K562 (cell line): ENCODE measurements at regions not wholly inside any gene's neighbourhood (a gene's known extent, or its start where the extent isn't known, plus 50 kb on each side); places are given as distances from the start of the nearest gene placed in this dataset.

Experiments
- E2F1 ChIP-seq: sonication (generic); formaldehyde crosslinking; IDR thresholded peaks from 2 replicates; pipeline ENCODE4 v1.8.1; 2023; ENCODE audit warnings: mild to moderate bottlenecking, missing genetic modification reagents, moderate library complexity
- HMG20B ChIP-seq: fragments of 250-450 bp; sonication (Bioruptor Pico); IDR thresholded peaks from 2 replicates; pipeline ENCODE4 v1.5.0; 2021; ENCODE audit warnings: mild to moderate bottlenecking
- KAT7 ChIP-seq: sonication (generic); formaldehyde crosslinking; IDR thresholded peaks from 2 replicates; pipeline ENCODE4 v1.8.0; 2022; ENCODE audit warnings: missing genetic modification reagents, mild to moderate bottlenecking, borderline replicate concordance
- MCM7 ChIP-seq, 2 experiments: fragments of 450-650 bp; IDR thresholded peaks; 2 replicates each; pipeline ENCODE4 v1.6.1; 2016 to 2018
- POLR2AphosphoS5 ChIP-seq: IDR thresholded peaks from 2 replicates; pipeline ENCODE4 v1.6.1; 2011; ENCODE audit warnings: mild to moderate bottlenecking, low read depth, low read length, moderate library complexity; ENCODE audit not compliant: control insufficient read depth, insufficient read depth
- ZNF140 ChIP-seq: fragments of 250-450 bp; sonication (Bioruptor Pico); IDR thresholded peaks from 2 replicates; pipeline ENCODE4 v1.8.0; 2021; ENCODE audit warnings: moderate library complexity, mild to moderate bottlenecking, inconsistent platforms
- ZNF324 ChIP-seq: fragments of 250-450 bp; sonication (Bioruptor Pico); IDR thresholded peaks from 2 replicates; pipeline ENCODE4 v1.4.0; 2020; ENCODE audit warnings: mild to moderate bottlenecking
- TF ChIP-seq, protein P1 (sequence below): fragments of 250-450 bp; sonication (Bioruptor Pico); IDR thresholded peaks from 2 replicates; pipeline ENCODE4 v1.5.0; 2021; ENCODE audit warnings: mild to moderate bottlenecking, borderline replicate concordance

DNA sequence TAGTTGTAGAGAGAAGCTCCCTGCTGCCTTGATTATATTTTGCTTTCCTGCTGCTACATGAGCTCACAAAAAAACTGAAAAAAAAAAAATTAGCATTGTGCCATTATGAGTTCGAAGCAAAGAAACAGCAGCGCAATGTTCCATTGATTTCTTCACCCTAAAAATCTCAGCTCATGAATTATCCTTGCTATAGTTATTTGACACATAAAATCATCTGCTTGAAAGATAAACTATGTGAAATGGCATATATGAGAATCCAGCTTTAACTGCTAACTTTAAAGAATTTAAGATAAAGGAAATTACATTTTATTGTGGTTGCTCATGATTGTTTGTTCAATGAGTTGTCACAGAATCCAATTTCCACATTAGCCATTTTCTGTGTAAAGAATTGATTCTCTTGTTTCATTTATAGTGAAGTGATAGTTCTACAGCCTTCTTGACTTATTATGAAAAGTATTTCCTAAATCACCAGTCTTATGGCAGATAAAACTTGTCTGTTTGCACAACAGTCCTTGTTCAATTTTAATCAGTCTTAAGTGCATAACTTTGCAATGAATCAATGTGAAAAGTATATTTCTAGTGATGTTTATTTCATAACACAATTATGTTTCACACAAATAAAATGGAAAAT lies 1275.0 kb upstream of the CDH9 start:
- TF ChIP-seq MCM7 (IDR thresholded peaks at IDR 0.05) (no peak), ZNF324 (CRISPR knock-in tag) (no peak), POLR2AphosphoS5 (no peak), ZNF140 (CRISPR knock-in tag) (no peak), E2F1 (CRISPR knock-in tag) (no peak), HMG20B (CRISPR knock-in tag) (no peak), KAT7 (CRISPR knock-in tag) (no peak)
- TF ChIP-seq, protein P1, sequence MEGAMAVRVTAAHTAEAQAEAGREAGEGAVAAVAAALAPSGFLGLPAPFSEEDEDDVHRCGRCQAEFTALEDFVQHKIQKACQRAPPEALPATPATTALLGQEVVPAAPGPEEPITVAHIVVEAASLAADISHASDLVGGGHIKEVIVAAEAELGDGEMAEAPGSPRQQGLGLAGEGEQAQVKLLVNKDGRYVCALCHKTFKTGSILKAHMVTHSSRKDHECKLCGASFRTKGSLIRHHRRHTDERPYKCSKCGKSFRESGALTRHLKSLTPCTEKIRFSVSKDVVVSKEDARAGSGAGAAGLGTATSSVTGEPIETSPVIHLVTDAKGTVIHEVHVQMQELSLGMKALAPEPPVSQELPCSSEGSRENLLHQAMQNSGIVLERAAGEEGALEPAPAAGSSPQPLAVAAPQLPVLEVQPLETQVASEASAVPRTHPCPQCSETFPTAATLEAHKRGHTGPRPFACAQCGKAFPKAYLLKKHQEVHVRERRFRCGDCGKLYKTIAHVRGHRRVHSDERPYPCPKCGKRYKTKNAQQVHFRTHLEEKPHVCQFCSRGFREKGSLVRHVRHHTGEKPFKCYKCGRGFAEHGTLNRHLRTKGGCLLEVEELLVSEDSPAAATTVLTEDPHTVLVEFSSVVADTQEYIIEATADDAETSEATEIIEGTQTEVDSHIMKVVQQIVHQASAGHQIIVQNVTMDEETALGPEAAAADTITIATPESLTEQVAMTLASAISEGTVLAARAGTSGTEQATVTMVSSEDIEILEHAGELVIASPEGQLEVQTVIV: no peak
